Left renal cortex interstitium (tissue), 4 donors: ENCODE measurements at regions not wholly inside any gene's neighbourhood (a gene's known extent, or its start where the extent isn't known, plus 50 kb on each side); places are given as distances from the start of the nearest gene placed in this dataset.
"Not testable (repeated sequence)": the region's sequence is repeated elsewhere in the genome, so short reads cannot be mapped to it uniquely, and the experiment has no call there.

Experiments
- DNase-seq, 4 donors: peaks; one replicate each; pipeline ENCODE4 v3.0.0-alpha.2; 2013; ENCODE audit warnings: low read depth in 4 of 4, low spot score in 2 of 4, missing footprints in 1 of 4

DNA sequence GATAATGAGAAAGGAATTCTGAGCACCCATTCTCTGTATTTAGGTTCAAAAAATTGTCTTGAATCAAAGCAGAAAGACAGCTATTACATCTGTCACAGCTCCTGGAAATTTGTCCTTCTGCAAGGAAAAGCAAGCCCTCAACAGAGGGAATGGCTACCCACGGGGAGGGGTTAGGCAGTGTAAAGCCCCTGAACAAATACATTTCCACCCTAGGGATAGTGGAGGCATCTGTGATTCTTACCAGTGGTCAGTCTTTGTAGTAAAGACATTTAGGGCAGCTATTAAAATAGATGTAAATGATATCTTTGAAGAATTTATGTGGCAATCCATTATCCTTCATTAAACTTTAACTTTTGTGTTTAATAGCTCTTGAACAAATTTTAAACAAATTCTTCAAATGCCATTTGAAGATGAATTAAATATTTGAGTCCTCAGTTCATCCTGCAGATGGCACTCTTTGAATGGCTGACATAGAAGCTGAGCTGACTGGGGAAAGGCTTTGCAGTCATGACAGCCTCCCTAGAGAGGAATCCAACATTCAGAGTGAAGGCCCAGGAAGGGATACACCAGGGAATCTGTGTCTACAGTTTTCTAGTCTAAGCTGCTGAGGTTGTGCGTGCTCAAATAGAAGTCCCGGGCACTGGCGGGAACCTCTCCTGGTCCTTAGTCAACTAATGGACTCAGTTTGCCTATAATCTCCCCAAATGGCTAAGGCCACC, 359.7 kb upstream of the ROPN1 start:
- DNase-seq = peak in 3 of 4 donors; percentile 31 to 70 (median 64)

DNA sequence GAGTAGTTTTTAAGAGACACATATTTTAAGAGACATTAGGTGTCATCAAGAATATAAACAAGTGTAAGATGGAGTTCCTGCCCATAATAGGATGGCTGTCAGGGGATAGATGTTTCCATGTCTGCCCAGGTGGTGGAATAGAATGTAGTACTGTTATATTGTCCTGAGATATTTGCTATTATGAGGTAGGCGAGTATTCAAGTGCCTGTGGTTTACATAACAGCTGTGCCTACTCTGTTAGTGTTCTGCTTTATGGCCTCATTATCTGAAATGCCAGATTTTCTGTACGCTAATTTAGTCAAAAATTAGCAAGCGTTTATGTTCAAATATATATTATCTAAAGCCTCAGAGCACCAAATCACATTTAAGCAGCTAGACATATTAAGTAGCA, 360.2 kb upstream of the ROPN1 start:
- DNase-seq = no peak

DNA sequence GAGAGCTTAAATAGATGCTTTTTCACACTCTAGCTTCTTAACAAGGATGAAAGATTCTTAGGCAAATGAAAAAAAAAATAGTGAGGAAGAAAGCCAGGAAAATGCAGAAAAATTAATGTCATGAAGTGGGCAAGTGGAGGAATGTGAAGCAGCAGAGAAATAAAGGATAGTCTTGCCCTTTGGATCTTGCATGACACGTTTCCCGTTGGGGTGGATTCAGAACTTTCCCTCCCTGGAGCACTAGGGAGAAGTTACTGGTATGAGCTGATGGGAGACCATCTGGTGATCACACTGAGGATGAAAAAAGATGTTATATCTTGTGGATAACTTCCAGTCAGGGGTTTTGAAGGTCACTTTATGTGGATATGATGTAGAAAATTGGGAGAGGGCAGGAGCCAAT, 361.8 kb upstream of the ROPN1 start:
- no peak for DNase-seq

DNA sequence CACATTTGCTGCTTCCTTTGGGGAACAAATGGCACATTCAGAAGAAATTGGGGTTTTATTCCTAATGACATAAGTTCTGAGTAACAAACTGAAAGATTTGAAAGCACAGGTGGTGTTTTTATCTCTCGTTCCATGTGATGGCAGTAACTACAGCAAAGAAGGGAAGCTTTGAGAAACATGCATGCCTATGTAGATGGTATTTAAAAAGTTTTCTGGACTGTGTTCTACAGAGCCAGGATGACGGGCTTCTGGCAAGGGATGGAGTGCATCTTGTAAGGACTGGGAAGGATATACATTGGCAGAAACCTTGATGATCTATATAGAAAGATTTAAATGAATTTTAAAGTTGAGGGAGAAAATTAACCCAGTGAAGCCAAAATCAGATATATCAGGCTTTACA, 362.2 kb upstream of the ROPN1 start:
- DNase-seq = no peak

DNA sequence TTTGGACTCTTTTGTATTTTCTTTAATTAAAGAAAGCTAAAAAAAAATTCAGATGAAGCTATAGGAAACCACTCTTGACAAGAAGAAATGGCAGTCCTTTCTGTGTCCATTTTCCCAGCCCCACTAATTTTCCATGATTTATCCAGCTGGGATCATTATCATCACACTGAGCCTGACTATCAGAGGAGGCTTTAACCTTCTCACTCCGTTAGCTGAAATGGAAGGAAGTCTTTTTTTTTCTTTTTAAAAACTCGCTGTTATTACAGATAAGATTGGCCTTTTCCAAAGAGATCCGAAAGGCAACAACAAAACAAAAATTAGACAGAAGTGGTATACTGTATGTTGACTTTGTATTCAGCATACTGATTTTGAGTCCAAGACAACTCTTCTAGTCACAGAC, 366.2 kb upstream of the ROPN1 start:
- no peak for DNase-seq

DNA sequence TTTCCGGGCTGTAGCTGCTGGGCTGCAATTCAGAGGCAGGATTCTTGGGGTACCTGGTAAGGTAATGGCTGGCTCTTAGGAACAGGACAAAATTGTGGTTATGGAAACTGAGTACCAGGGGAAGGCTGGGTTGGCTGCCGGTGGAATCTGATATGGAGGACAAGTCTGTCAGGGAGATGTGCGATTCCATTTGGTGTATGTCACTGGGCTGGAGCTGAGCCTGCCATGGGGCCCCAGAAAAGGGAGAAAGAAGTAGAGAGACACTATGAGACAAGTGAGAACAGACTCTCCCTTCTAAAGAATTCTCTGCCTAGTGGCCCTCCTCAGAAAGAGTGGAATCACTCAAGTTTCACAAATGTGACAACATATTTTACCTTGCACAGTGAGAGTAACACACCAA, 368.2 kb upstream of the ROPN1 start:
- DNase-seq = no peak

DNA sequence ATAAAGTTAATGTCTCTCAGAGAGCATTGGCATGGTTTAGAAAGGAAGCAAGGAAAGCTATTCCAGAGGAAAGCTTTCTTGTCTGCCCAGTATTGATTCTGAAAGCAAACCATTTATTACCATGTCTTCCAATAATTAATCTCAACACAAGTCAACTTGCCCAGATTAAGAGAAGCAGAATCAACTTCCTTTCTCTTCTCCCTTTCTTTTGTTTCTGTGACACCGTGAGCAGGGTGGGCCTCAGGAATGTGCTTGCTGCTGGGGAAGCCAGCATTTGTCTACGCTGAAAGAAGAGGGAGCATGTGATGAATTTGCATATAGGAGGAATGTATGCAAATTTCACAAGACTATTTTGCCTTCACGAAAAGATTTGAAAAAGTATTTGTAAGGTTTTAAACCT, 368.6 kb upstream of the ROPN1 start:
- DNase-seq = no peak

DNA sequence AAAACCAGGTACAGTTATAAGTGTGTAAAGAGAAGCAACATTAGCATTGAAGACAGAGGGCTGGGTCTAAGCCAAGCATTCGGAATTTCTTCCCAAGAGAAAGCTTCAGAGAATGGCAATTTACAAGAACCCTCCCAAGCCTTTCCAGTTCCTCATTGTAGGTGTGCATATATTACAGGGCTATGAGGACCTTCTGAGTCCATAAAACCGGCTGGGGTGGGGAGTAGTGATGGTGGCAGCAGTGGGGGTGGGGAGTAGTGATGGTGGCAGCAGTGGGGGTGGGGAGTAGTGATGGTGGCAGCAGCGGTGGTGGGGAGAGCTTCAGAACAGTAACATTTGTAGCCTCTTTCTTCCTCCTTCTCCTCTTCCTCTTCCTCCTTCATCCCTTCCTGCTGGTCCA, 368.7 kb upstream of the UMPS start:
- no peak for DNase-seq

DNA sequence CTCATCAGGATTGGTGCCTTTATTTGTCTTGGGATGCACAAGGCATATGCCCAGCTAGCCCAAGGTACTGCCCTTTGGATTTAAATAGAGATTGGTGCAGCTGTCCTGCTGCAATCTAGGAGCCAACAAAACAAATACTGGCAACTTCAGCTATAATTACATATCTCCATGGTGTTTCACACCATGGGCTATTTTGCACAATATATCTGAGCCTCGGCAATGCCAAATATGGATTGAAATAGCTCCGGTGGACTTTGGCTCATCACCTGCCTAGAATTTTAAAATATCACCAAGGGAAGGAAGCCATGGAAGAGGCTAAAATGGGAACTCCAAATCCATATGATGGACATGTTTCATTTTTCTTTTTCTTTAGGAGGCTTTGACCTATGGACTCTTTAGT, 367.8 kb upstream of the UMPS start:
- DNase-seq = no peak

DNA sequence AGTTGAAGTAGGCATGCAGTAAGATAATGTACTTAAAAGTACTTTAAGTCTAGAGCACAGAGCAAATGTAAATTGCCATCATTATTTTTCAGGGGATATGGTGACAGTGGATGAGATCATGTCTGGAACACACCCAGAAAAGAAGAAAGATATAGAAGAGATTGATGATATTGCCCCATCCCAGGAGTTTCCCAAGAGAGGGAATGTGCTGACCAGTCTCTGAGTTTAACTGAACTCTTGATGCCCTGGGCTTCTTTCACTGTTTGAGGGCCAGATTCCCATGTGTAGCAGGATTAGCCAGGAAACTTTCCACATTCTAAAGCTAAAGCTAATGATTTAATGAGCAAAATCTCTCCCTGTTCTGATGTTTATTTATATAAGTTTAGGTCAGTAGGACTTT, 366.8 kb upstream of the UMPS start:
- DNase-seq = no peak

DNA sequence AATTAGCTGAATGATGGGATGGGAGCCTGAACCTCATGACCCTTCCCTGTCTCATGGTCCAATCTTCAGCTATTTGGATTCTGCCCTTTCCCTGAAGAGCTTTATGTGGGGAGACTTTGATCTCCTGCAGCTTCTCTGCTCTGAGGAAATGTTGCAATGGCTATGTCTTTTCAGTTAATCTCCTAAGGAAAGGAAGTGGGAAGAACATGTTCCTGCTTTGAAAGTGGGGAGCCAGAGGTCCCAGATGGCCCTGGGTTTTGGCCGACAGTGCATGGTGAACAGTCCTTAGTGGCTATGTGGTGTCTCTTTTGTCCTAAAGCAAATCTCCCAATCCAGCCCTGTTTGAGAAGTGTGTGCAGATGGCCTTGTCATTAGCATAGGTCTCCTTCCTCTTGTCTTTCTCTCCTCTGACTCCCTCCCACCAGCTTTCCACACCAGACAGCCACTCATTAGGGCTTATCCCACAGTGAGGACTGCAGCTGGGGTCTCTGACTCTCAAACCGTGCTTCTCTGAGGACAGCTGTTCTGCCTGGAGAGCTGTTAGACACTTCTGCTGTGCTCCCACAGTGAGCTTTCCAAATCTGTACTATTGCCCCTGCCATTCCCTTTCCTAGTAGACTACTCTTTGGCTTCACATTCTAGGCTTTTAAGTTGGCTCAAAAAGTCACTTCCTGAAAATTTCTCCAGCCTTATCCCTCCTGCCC, 365.8 kb upstream of the UMPS start:
- no peak for DNase-seq

DNA sequence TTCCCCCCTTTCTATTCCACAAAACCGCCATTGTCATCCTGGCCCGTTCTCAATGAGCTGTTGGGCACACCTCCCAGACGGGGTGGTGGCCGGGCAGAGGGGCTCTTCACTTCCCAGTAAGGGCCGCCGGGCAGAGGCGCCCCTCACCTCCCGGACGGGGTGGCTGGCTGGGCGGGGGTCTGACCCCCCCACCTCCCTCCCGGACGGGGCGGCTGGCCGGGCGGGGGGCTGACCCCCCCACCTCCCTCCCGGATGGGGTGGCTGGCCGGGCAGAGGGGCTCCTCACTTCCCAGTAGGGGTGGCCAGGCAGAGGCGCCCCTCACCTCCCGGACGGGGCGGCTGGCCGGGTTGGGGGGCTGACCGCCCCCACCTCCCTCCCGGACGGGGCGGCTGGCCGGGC, 363.6 kb upstream of the UMPS start:
- not testable (repeated sequence) for DNase-seq

DNA sequence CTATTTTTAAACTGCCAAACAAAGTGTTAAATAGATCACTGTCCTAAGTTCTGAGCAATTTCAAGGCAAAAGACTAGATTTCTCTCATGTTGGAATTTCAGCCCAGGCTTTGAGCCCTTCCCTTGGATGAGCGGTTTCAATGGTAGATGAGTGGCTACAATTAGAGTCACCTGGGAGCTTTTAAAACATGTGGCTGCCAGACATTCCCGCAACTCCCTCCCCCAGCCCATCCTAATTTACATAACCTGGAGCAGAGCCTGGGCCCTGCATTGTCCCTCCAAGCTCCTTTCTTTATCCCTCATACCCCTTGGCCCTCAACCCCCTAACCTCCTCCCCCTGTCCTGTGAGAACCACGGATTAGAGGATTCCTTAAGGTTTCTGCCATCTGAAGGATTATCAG, 357.5 kb upstream of the UMPS start:
- no peak for DNase-seq

DNA sequence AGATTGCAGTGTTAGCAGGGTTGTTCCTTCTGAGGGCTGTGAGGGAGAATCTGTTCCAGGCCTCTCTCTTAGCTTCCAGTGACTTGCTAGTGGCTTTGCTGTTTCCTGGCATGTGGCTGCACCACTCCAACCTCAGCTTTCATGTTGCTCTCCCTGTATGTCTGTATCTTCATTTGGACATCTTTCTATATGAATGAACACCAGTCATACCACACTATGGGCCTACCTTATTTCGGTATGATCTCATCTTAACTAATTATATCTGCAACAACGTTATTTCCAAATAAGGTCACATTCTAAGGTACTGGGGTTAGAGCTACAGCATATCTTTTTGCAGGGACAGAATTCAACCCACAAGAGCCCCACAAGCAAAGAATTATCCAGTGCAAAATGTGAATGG, 356.7 kb upstream of the UMPS start:
- DNase-seq = no peak

DNA sequence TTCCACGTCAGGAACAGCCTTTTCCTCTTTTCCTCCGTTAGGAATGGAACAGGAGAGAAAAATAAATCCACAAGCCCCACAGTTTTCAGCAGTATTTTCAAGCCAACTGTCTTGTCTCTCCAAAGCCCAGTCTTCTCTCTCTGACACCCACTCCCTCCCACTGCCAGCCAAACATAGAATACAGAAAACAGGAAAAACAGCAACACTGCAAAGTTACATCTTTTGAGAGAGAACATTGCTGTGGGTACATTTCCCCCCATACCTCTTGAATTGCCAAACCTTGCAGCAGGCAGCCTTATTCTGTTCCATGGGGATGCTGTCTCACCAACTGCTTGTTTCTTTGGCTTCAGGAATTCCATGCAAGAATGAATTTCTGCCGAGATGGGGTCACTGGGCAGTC, 355.7 kb upstream of the UMPS start:
- no peak for DNase-seq

DNA sequence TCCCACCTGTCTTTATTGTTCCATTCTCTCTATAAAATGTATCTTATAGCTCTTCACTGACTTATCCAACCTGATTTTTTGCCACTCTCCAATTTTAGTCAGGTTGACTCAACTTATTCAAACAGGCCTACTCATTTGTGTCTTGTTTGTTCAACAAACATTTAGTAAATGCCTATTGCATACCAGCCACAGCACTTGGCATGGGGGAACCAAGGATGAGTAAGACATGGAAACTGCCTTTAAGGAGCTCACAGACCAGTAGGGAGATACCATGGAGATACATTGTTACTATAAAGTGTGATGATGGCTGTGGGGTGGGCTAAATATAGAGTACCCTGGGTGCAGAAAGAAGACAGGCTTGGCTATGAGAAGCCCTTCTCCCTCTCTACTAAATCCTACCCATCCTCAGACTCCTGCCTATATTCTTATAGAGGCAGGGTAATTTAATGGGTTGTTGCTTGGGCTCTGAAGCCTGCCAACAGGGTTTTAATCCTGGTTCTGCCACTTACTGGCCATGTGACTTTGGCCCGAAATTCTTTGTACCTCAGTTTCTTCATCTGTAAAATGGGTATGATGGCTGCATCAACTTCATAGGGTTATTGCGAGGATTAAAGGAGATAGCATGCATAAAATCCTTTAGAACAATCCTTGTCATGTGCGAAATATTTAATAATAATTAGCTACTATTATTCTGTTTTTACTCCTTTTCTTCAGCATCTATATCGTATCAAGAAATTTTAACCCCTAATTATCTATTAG, 348.5 kb upstream of the UMPS start:
- DNase-seq = no peak

DNA sequence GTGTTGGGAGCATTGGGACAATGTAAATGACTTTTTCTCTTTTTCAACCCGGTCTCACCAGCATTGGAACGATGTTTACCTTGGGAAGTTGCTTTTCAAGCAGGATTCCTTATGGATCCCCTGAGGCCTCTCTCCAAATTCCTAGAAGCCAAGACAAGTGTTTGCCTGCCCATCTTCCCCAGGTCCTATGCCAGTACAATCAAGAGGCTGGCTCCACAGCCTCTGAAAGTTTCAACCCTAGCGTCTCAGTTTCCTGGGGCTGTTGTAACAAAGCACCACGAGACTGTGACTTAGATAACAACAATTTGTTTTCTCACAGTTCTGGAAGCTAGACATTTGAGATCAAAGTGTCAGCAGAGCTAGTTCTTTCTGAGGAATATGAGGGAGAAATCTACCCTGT, 347.2 kb upstream of the UMPS start:
- no peak for DNase-seq

DNA sequence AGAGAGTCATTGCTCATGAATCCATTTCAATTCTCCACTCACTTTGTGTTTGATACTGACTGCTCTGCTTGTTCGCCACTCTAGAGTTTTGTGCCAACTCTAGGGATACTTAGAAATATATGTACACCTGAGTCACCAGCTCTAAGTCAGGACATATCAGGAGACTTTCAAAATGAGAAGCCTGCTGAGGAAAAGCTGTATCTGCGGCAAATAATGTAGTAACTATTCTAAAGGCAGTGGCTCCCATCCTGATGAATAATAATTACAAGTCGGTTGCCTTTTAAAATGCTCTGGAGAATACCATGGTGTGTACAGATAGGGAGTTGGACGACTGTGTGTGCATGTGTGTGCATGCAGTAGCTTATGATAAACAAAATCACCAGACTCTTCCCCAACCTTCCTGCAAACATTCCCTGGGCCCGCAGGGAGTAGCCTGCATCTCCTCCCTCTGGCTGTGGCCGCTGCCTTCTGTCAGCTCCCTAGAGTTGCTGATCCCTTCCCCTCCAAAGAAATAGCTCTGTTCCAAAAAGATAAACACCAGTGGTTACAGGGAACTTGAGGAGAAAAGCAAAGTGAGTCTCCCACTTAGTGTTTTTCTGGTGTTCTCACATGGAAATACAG, 346.3 kb upstream of the UMPS start:
- DNase-seq = no peak

DNA sequence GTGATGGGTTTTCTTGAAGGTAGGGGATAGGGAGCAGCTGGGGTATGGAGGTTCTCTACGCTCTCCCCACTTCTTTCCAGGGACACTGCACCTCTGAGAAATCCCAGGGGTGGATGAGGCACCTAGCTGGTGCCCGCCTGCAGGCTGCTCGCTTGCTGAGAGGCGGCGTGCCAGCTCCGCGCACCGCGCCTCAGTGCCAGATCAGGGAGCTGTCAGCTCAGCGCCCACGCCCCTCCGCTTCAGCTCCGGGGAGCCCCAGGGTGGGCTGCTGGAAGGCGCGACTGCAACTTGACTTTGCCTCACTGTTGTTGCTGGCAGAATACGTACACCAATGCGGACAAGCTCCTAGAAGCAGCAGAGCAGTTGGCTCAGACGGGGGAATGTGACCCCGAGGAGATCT, 345.7 kb upstream of the UMPS start:
- no peak for DNase-seq

DNA sequence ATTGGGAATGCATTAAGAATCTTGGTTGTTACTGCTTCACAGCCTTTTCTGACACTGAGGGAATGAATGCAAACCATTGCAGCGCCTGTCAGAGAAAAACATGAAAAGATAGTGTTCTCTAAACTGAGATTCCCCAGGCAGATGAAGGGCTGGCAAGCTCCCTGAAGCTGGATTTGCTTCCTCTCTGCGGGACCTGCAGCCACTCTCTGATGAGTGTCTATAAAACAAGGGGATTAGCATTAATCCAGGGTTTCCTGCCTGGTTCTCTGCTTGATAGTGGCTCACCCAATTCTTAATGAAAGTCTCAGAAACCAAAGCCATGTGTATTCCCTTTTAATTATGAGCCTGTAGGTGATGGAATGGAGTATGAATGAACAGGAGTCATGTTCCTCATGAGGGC, 344.3 kb upstream of the UMPS start:
- DNase-seq = no peak

DNA sequence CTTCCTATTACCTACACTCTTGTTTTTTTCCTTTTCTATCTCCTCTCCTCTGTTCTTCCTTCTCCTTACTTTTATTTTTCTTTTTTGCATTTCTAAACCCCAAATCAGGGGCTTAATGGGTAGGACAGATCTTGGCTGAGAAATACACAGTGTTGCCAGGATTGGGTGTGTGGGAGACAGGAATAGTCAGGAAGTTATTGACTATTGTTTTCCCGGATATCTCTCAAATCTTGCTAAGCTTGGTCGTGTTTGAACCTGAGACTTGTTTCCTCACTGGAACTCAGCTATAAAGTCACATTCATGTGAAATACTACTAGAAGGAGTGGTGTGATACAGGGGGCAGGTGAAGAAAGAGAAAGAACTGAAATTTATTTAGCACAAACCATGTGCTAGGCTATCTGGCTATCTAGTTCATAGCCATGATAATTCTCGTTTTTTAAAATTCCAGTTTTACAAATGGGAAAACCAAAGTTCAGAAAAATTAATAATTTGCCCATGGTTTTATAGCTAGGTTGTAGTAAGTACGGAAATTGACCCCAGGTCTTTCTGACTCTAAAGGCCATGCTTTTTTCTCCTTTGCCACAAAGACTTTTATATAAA, 343.2 kb upstream of the UMPS start:
- no peak for DNase-seq
